CD4-positive, alpha-beta T cell treated with Interleukin-21 for 1 hour (primary cell): ENCODE measurements at regions not wholly inside any gene's neighbourhood (a gene's known extent, or its start where the extent isn't known, plus 50 kb on each side); places are given as distances from the start of the nearest gene placed in this dataset.

Experiments used
- DNase-seq: peaks from one replicate; pipeline ENCODE4 v3.0.0-alpha.2; 2020

- no peak for DNase-seq
These were observed 2272.0 kb downstream of the PCDH9 start for GRCh38 chr13:64958106-64958505.

GRCh38 chr13:64938660-64939059, 2291.5 kb downstream of the PCDH9 start:
- no peak for DNase-seq

GRCh38 chr13:64937302-64937701, 2292.8 kb downstream of the PCDH9 start:
- DNase-seq, result no peak

GRCh38 chr13:64936879-64937278, 2293.3 kb downstream of the PCDH9 start:
- DNase-seq, result no peak

GRCh38 chr13:64935441-64935840, 2294.7 kb downstream of the PCDH9 start:
- DNase-seq, result no peak

- DNase-seq, result no peak
These were observed 2295.4 kb downstream of the PCDH9 start for GRCh38 chr13:64934569-64935362.

- no peak for DNase-seq
These were observed 2299.5 kb downstream of the PCDH9 start for GRCh38 chr13:64930636-64931035.

- no peak for DNase-seq
These were observed 2301.2 kb downstream of the PCDH9 start for GRCh38 chr13:64928696-64929499.

GRCh38 chr13:64925727-64926126, 2304.4 kb downstream of the PCDH9 start:
- no peak for DNase-seq

- DNase-seq, result no peak
These were observed 2304.9 kb downstream of the PCDH9 start for GRCh38 chr13:64925284-64925683.

GRCh38 chr13:64924401-64924800, 2305.7 kb downstream of the PCDH9 start:
- no peak for DNase-seq

GRCh38 chr13:64917566-64917965, 2312.6 kb downstream of the PCDH9 start:
- no peak for DNase-seq

GRCh38 chr13:64912141-64912540, 2318.0 kb downstream of the PCDH9 start:
- no peak for DNase-seq

- no peak for DNase-seq
These were observed 2320.0 kb downstream of the PCDH9 start for GRCh38 chr13:64910096-64910495.

- no peak for DNase-seq
These were observed 2321.0 kb downstream of the PCDH9 start for GRCh38 chr13:64909184-64909583.

GRCh38 chr13:64900039-64900438, 2330.1 kb downstream of the PCDH9 start:
- no peak for DNase-seq

GRCh38 chr13:64884976-64885375, 2345.2 kb downstream of the PCDH9 start:
- no peak for DNase-seq

GRCh38 chr13:64877176-64877575, 2353.0 kb downstream of the PCDH9 start:
- no peak for DNase-seq

GRCh38 chr13:64871742-64872141, 2358.4 kb downstream of the PCDH9 start:
- no peak for DNase-seq

- DNase-seq, result no peak
These were observed 2360.6 kb downstream of the PCDH9 start for GRCh38 chr13:64869539-64869938.

GRCh38 chr13:64867856-64868255, 2362.3 kb downstream of the PCDH9 start:
- DNase-seq, result no peak

GRCh38 chr13:64866331-64866730, 2363.8 kb downstream of the PCDH9 start:
- DNase-seq, result no peak

GRCh38 chr13:64855506-64855905, 2374.6 kb downstream of the PCDH9 start:
- no peak for DNase-seq

GRCh38 chr13:64850017-64850416, 2380.1 kb downstream of the PCDH9 start:
- no peak for DNase-seq
